CD1c-positive myeloid dendritic cell (primary cell): ENCODE measurements at regions not wholly inside any gene's neighbourhood (a gene's known extent, or its start where the extent isn't known, plus 50 kb on each side); places are given as distances from the start of the nearest gene placed in this dataset.

Experiments used
- DNase-seq: peaks from one replicate; pipeline ENCODE4 v3.0.0-alpha.2; 2016; ENCODE audit errors: extremely low spot score

- DNase-seq = no peak
Observed at GRCh38 chr10:128962182-128962581, 504.9 kb upstream of the MGMT start.

DNA sequence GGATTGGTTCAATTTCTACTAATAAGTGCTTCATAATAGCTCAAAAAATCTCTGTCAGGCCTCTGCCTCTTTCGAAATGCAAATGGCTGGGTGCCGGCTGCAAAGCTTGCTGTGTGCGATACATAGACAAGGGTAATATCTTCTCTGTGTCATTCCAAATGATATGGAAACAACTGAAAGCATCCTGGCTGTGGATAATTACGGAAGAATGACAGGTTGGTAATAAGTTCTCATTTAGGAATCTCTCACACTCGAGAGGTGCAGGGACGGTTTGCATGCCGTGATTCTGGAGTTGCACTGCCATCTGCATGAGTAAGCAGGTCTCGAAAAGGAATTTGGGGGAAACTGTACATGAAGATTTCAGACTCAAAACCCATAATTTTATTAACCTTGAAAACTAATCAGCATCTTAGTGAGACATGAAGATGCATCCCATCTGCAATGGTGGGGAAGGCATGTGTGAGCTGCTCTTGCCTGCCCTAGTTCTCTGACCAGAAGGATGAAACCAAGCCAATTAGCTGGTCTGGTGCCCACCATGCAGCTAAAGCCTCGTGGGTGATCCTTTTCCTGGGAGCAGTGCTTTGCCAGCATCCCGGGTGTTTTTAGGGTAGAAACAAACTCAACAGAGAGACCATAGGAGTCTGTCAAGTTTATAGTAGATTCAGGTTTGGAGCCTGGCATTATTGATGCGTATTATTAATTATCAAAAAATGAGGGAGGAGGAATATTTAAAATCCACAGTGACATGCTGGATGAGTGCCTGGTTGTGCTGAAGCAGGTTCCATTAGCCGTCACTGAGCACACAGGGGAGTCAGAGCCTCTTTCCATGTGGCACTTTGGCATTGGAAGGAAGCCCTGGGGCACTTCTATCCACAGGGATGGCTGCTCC lies 503.6 kb upstream of the MGMT start:
- no peak for DNase-seq

DNA sequence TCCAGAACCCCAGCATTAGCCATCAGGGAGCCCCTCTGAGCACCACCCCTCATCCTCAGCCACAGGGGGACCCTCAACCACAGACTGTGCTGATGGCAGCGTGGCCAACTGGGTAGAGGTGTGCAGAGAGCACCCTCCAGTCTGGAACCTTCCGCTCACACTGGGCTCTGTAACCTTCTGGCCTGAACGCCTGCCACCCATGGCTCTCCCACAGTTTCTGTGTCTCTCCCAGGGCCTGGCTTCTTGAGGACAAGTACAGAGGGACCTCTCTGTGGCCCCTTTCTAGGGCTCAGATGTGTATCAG lies 503.0 kb upstream of the MGMT start:
- no peak for DNase-seq

GRCh38 chr10:128967980-128968756 lies 498.9 kb upstream of the MGMT start:
- no peak for DNase-seq

DNA sequence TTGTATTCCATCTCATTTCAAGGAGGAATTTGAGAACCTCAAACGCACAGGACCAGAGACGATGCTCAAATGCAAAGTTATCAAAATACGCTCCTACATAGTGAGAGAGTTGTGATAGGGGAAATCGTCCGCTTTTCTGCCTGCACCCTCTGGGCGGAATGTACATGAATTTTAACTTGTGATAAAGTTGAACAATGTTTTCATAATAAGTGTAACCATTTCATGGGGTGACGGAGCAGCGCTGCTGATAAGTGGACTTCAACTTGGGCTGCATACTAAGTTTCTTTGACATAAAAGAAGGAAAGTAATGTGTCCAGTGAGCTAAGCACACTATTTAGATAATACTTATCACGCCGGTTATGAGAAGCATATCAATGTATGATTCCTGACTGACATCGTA lies 497.5 kb upstream of the MGMT start:
- DNase-seq = no peak

- no peak for DNase-seq
Observed at GRCh38 chr10:128971374-128972035, 495.5 kb upstream of the MGMT start.

- DNase-seq = no peak
Observed at GRCh38 chr10:128972036-128972405, 495.0 kb upstream of the MGMT start.

GRCh38 chr10:128973221-128973620 lies 493.8 kb upstream of the MGMT start:
- no peak for DNase-seq

DNA sequence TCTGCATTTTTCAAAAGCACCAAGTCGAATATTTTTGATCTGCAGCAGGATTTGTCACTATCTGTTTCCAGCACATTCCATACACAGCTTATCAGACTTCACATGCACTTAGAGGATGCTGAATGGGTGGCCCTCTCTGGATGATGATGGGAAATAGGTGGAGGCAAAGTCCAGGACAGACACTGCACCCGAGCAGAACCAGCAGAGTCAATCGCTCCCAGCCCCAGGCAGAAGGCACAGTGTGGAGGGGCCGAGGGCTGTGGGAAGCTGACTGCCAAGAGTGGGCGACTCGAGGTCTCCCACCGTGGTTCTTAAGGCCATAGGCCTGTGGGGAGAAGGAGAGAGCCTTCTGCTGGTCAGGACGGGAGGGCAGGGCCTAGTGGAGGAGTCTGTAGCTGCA lies 490.2 kb upstream of the MGMT start:
- DNase-seq = no peak

DNA sequence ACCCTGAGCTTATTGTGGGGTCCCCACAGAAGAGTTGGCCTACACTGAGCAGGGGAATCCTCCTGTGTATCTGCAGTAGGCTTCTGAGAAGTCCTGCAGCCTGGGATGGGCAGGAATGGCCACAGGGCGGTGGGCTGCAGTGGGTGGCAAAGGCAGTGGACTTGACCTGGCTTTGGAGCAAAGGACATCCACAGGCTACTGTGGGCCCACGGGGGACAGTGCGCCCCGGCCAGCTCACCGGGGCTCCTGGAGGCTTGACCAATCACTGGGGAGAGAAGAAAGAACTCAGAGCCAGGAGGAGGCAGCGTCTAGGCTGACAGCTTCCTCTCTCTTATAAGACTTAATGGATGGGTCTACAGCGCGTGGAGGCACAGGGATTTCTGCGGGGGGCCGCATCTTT lies 488.8 kb upstream of the MGMT start:
- DNase-seq = no peak

- DNase-seq = no peak
Observed at GRCh38 chr10:128979405-128979804, 487.6 kb upstream of the MGMT start.

DNA sequence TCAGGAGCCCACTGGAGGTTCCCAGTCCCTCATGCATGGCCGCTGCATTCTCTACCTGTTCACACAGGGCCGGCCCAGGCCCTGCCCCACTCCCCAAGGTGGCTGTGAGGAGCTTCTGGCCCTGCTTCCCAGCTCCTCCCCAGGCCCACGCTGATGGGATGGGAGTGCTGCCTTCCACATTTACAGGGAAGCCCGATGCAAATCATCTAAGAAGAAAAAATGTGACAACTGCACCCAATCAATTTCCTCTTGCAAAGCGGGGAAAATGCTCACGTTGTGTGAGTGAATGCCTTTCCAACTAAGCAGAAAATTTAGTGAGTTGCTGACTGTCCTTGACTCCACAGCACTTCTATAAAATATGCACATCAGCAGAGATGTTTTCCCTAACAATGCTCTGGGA lies 485.8 kb upstream of the MGMT start:
- no peak for DNase-seq

DNA sequence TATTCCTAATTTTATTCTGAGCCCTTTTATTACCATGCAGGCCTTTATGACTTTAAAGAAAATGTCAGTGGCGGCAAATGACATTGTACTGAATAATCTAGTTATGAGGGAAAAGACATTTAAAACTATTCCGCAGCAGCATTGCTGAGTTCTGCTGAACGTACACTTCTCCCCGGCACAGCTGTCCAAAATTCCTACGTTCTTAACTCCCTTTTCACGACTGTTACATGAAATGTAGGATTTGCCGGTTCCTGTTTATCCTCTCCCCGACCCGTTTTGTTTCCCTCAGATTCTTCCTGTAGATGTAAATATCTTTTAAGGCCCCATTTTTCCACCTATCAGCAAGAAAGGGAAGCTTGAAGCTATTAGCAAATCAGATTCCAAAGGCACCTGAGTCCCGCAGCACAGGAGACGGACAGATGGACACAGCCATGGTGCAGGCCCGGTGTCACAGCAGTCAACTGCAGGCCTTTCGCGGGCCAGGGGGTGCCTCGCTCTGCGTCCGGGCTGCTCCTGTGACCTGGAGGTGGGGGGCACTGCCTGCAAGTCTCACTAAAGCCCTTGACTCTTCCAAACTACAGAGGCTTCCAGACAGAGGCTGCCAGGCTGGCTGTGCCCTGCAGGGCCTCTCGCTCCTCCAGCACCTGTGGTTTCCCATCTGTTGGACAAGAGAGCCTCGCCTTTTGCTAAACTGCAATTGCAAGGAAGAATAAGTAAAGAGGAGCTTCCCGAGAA lies 485.0 kb upstream of the MGMT start:
- no peak for DNase-seq

DNA sequence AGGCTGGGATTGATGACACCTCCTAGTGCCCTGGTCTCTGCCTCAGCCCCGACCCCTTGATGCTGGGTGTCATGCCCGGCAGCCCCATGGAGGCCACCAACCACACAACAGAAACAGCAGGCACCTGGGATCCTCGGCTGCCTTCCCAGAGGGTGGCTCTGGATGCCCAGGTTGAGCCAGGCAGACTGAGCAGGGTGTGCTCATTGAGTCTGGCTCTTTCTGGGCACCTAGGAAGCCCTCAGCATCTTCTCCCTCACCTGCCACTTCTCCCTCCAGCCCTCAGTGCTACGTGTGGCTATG lies 484.5 kb upstream of the MGMT start:
- DNase-seq = no peak

- DNase-seq = no peak
Observed at GRCh38 chr10:128985036-128985435, 482.0 kb upstream of the MGMT start.

DNA sequence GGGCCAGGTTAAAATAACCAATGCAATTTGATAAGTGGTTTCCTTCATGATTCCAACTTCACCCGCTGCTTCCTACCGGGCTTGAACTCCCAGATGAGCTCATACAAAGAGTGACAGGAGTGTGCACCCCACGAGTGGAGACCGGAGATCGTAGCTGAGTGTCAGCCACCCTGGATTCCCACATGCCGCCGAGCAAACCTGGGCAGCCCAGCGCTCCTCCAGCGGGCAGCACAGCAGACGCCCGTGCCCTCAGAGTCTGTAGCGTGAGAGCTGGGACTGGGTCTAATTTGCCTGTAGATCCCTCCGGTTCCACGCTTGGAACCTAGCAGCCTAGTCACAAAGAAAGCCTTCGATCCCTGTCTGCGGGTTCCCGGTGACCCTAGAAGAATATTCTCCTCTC lies 476.1 kb upstream of the MGMT start:
- DNase-seq = no peak

GRCh38 chr10:128992770-128993169 lies 474.3 kb upstream of the MGMT start:
- DNase-seq = no peak

GRCh38 chr10:128993443-128993842 lies 473.6 kb upstream of the MGMT start:
- DNase-seq = no peak

- DNase-seq = no peak
Observed at GRCh38 chr10:128993911-128994538, 473.0 kb upstream of the MGMT start.

GRCh38 chr10:128994598-128995143 lies 472.4 kb upstream of the MGMT start:
- no peak for DNase-seq

GRCh38 chr10:128995676-128996075 lies 471.4 kb upstream of the MGMT start:
- DNase-seq = no peak

DNA sequence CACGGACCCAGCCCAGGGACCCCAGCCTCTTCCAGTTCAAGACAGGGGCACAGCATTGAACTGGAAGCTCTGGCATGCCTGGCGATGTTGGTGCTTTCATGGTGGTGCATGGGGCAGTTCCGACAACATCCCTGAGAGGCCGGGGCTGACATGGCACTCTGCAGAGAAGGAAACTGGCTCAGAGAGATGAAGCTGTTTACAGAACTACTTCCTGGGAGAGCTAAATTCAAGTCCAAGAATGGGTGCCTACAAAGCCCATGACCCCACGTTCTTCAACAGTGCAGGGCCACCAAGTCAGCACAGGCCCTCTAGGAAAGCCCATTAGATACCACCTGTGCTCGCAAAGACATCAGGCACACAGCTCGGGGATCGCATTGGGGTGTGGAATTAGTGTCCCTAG lies 470.9 kb upstream of the MGMT start:
- DNase-seq = no peak
